ENCODE measurements at regions not wholly inside any gene's neighbourhood (a gene's known extent, or its start where the extent isn't known, plus 50 kb on each side); places are given as distances from the start of the nearest gene placed in this dataset.

GRCh38 chr9:26394025-26394424 lies 498.6 kb downstream of the CAAP1 start:
- no peak for DNase-seq (ENCODE audit: low read depth)

GRCh38 chr9:26392639-26393038 lies 500.0 kb downstream of the CAAP1 start:
- DNase-seq (ENCODE audit: low read depth) = no peak

GRCh38 chr9:26391036-26391435 lies 501.6 kb downstream of the CAAP1 start:
- DNase-seq (ENCODE audit: low read depth) = no peak

GRCh38 chr9:26375448-26375847 lies 517.2 kb downstream of the CAAP1 start:
- no peak for DNase-seq (ENCODE audit: low read depth)

GRCh38 chr9:26373616-26374015 lies 519.0 kb downstream of the CAAP1 start:
- no peak for DNase-seq (ENCODE audit: low read depth)

- no peak for DNase-seq (ENCODE audit: low read depth)
These were observed 521.4 kb downstream of the CAAP1 start for GRCh38 chr9:26371236-26371635.

GRCh38 chr9:26369093-26369492 lies 523.5 kb downstream of the CAAP1 start:
- DNase-seq (ENCODE audit: low read depth) = no peak

- no peak for DNase-seq (ENCODE audit: low read depth)
These were observed 524.4 kb downstream of the CAAP1 start for GRCh38 chr9:26368241-26368640.

- no peak for DNase-seq (ENCODE audit: low read depth)
These were observed 531.6 kb downstream of the CAAP1 start for GRCh38 chr9:26361010-26361409.

GRCh38 chr9:26358836-26359235 lies 533.8 kb downstream of the CAAP1 start:
- DNase-seq (ENCODE audit: low read depth) = no peak

GRCh38 chr9:26357803-26358344 lies 534.7 kb downstream of the CAAP1 start:
- DNase-seq (ENCODE audit: low read depth) = no peak

- no peak for DNase-seq (ENCODE audit: low read depth)
These were observed 536.1 kb downstream of the CAAP1 start for GRCh38 chr9:26356491-26356890.

GRCh38 chr9:26346942-26347477 lies 545.6 kb downstream of the CAAP1 start:
- DNase-seq (ENCODE audit: low read depth) = no peak

- DNase-seq (ENCODE audit: low read depth) = no peak
These were observed 551.1 kb downstream of the CAAP1 start for GRCh38 chr9:26341545-26341944.

GRCh38 chr9:26339796-26340195 lies 552.8 kb downstream of the CAAP1 start:
- no peak for DNase-seq (ENCODE audit: low read depth)

GRCh38 chr9:26335116-26335515 lies 557.5 kb downstream of the CAAP1 start:
- no peak for DNase-seq (ENCODE audit: low read depth)

- DNase-seq (ENCODE audit: low read depth) = no peak
These were observed 557.9 kb downstream of the CAAP1 start for GRCh38 chr9:26334706-26335105.

- no peak for DNase-seq (ENCODE audit: low read depth)
These were observed 561.4 kb downstream of the CAAP1 start for GRCh38 chr9:26331223-26331622.

GRCh38 chr9:26329974-26330373 lies 562.6 kb downstream of the CAAP1 start:
- no peak for DNase-seq (ENCODE audit: low read depth)

GRCh38 chr9:26326563-26326962 lies 566.0 kb downstream of the CAAP1 start:
- peak; percentile 65 for DNase-seq (ENCODE audit: low read depth)

- DNase-seq (ENCODE audit: low read depth) = no peak
These were observed 567.2 kb downstream of the CAAP1 start for GRCh38 chr9:26325444-26325829.

GRCh38 chr9:26324786-26325443 lies 567.7 kb downstream of the CAAP1 start:
- no peak for DNase-seq (ENCODE audit: low read depth)

- no peak for DNase-seq (ENCODE audit: low read depth)
These were observed 570.7 kb downstream of the CAAP1 start for GRCh38 chr9:26321935-26322334.

- no peak for DNase-seq (ENCODE audit: low read depth)
These were observed 572.7 kb downstream of the CAAP1 start for GRCh38 chr9:26319859-26320258.

Measured in forelimb muscle (tissue), 1 donor.